PC-9 (cell line): ENCODE measurements at regions not wholly inside any gene's neighbourhood (a gene's known extent, or its start where the extent isn't known, plus 50 kb on each side); places are given as distances from the start of the nearest gene placed in this dataset.

Experiments
- BruUV-seq: library from RNA; stranded (reverse); fragments of 400-500 nt; replicated peaks from 2 replicates; lab custom pipeline; 2021; lab: Mats Ljungman, UMichigan
- CTCF ChIA-PET: fragments of 300-600 bp; sonication (Branson Sonifier 250); formaldehyde crosslinking; loops from one replicate; lab custom pipeline; 2022; ENCODE audit warnings: antibody characterized with exemption; lab: Charles Lee
- POLR2A ChIA-PET: fragments of 300-600 bp; sonication (Branson Sonifier 250); formaldehyde crosslinking; loops from one replicate; lab custom pipeline; 2022; ENCODE audit warnings: antibody characterized with exemption; ENCODE audit not compliant: unreplicated experiment; lab: Charles Lee
- DNase-seq, 2 experiments: peaks; one replicate each; pipeline versions ENCODE4 v3.0.0 to v3.0.0-alpha.2; 2015 to 2022; ENCODE audit warnings: mixed read lengths in 1 of 2
- H2AFZ ChIP-seq: fragments of 200-600 bp; sonication (generic); 2 replicates; pipeline ENCODE4 v1.8.1; 2017; ENCODE audit warnings: antibody characterized with exemption
- H3F3A ChIP-seq: fragments of 200-600 bp; sonication (generic); 2 replicates; pipeline ENCODE4 v1.8.1; 2017; ENCODE audit warnings: antibody characterized with exemption, mild to moderate bottlenecking, low read depth; ENCODE audit not compliant: insufficient read depth
- H3K27ac ChIP-seq: fragments of 200-600 bp; sonication (generic); 2 replicates; pipeline ENCODE4 v1.6.1; 2016; ENCODE audit warnings: mixed run types
- H3K27me3 ChIP-seq: fragments of 200-600 bp; sonication (generic); 2 replicates; pipeline ENCODE4 v1.6.1; 2016; ENCODE audit warnings: low read depth, mixed run types; ENCODE audit not compliant: insufficient read depth
- H3K36me3 ChIP-seq: fragments of 200-600 bp; sonication (generic); 2 replicates; pipeline ENCODE4 v1.6.1; 2016; ENCODE audit warnings: low read depth, mixed run types
- H3K4me1 ChIP-seq: fragments of 200-600 bp; sonication (generic); replicated peaks from 2 replicates; pipeline ENCODE4 v1.6.1; 2016; ENCODE audit warnings: mixed run types; ENCODE audit not compliant: insufficient read depth
- H3K4me2 ChIP-seq: fragments of 200-600 bp; sonication (generic); 2 replicates; pipeline ENCODE4 v1.6.1; 2017; ENCODE audit warnings: mixed run types
- H3K4me3 ChIP-seq: fragments of 200-600 bp; sonication (generic); 2 replicates; pipeline ENCODE4 v1.6.1; 2016; ENCODE audit warnings: mixed run types
- H3K79me2 ChIP-seq: fragments of 200-600 bp; sonication (generic); 2 replicates; pipeline ENCODE4 v1.6.1; 2017; ENCODE audit warnings: low read depth, mixed run types
- H3K9me2 ChIP-seq: fragments of 200-600 bp; sonication (generic); 2 replicates; pipeline ENCODE4 v1.8.1; 2017; ENCODE audit warnings: mild to moderate bottlenecking; ENCODE audit not compliant: insufficient read depth
- H3K9me3 ChIP-seq: fragments of 200-600 bp; sonication (generic); 2 replicates; pipeline ENCODE4 v1.8.1; 2016; ENCODE audit warnings: low read depth; ENCODE audit not compliant: insufficient read depth
- H4K20me1 ChIP-seq: fragments of 200-600 bp; sonication (generic); 2 replicates; pipeline ENCODE4 v1.8.1; 2017; ENCODE audit not compliant: insufficient read depth
- CTCF ChIP-seq: fragments of 200-600 bp; sonication (generic); conservative IDR thresholded peaks from 2 replicates; pipeline ENCODE4 v1.6.1; 2017; ENCODE audit warnings: mixed run types, antibody characterized with exemption, mild to moderate bottlenecking, moderate library complexity
- EZH2 ChIP-seq: fragments of 200-600 bp; sonication (generic); IDR thresholded peaks from 2 replicates; pipeline ENCODE4 v1.8.0; 2017; ENCODE audit warnings: antibody characterized with exemption, low read depth
- intact Hi-C: fragments of 100-400 bp; cut with micrococcal nuclease; formaldehyde crosslinking; loops from one replicate; pipeline ENCODE4 v1.10.0; 2022; ENCODE audit not compliant: unreplicated experiment

DNA sequence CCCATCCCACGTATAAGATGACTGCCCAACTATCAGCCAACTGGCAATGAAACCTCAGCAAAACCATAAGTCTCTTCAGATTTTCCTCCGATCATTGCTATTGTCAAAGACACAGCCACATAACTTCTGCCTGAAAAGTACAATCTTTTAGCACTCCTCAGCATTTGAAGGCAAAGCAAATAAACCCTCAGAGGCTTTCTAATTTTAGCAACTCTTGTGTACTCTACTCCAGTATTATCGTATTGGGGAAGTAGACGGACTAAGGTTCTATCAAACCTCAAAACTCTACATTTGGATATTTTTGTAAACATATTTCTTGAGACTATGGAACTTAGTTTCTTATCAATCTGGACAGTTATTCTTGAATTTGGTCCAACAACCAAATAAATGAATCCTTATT is 1206.2 kb upstream of the NCAM2 start:
- no peak for DNase-seq
- no peak for TF ChIP-seq EZH2
- no peak for TF ChIP-seq CTCF
- no peaks in the 10 kb centered on the region for H3K79me2 ChIP-seq
- intact Hi-C loops: no loop called here
- no peak overlapping the region for H2AFZ ChIP-seq
- no peaks in the 10 kb centered on the region for H3K9me2 ChIP-seq
- no peak overlapping the region for H3K4me2 ChIP-seq
- no peaks in the 10 kb centered on the region for H3K9me3 ChIP-seq
- CTCF ChIA-PET: no interaction called here
- no TSS peak for BruUV-seq
- POLR2A ChIA-PET: no interaction called here
- no peaks in the 10 kb centered on the region for H4K20me1 ChIP-seq
- H3F3A ChIP-seq: no peaks in the 10 kb centered on the region
- H3K36me3 ChIP-seq: no peaks in the 10 kb centered on the region
- H3K27ac ChIP-seq: no peak overlapping the region
- H3K4me3 ChIP-seq: no peak overlapping the region
- H3K27me3 ChIP-seq: no peaks in the 10 kb centered on the region
- no peaks in the 10 kb centered on the region for H3K4me1 ChIP-seq

DNA sequence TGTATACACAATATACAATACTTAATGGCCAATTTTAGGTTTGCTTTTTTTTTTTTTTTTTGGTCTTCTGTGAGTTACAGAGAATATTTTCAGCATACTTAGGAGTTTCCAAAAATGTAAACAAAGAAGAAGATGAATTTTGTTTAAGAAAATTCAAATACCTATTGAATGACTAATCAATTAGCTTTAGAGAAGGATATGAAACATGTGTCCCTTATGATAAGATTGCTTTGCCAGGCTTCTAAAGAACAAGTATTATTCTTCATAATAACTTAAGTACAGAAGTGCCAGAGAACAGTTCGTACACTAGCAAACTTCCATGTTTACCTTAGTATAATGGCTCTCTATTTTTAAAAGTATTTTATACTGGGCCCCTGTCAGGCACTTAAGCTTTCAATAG is 1191.0 kb upstream of the NCAM2 start:
- BruUV-seq: no TSS peak
- Histone ChIP-seq H3F3A (no peaks in the 10 kb centered on the region), H4K20me1 (no peaks in the 10 kb centered on the region), H3K4me2 (no peak overlapping the region), H3K9me2 (no peaks in the 10 kb centered on the region), H3K36me3 (no peaks in the 10 kb centered on the region), H3K79me2 (no peaks in the 10 kb centered on the region), H2AFZ (no peak overlapping the region), H3K4me3 (no peak overlapping the region), H3K9me3 (no peaks in the 10 kb centered on the region), H3K4me1 (no peaks in the 10 kb centered on the region), H3K27ac (no peak overlapping the region), H3K27me3 (no peaks in the 10 kb centered on the region)
- DNase-seq: no peak
- POLR2A ChIA-PET: no interaction called here
- intact Hi-C loops: no loop called here
- CTCF ChIA-PET: no interaction called here
- TF ChIP-seq EZH2 (no peak), CTCF (no peak)

DNA sequence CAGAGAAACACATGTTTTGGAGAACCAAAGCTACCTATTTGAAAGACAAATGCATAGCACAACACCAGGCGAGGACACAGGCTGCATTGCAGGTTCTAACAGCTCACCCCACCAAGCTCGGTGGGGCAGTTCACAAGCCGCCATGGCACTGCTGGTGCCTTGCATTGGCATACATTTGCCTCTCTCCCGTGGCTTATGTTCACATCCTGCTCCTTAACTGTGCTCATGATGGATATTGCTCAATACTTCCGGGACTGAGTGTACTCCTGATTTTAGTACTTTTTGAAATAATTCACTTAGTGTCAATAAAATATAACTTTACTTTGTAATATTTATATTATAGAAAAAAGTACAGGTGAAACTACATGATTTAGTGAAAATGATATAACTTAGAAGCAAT is 1187.4 kb upstream of the NCAM2 start:
- Histone ChIP-seq H3K4me1 (no peaks in the 10 kb centered on the region), H3K36me3 (no peaks in the 10 kb centered on the region), H3F3A (no peaks in the 10 kb centered on the region), H3K9me3 (no peaks in the 10 kb centered on the region), H3K4me3 (no peak overlapping the region), H4K20me1 (no peaks in the 10 kb centered on the region), H3K79me2 (no peaks in the 10 kb centered on the region), H3K27me3 (no peaks in the 10 kb centered on the region), H2AFZ (no peak overlapping the region), H3K9me2 (no peaks in the 10 kb centered on the region), H3K4me2 (no peak overlapping the region), H3K27ac (no peak overlapping the region)
- BruUV-seq: no TSS peak
- POLR2A ChIA-PET: no interaction called here
- intact Hi-C loops: no loop called here
- CTCF ChIA-PET: no interaction called here
- DNase-seq: no peak
- TF ChIP-seq EZH2 (no peak), CTCF (no peak)
